ENCODE measurements at regions not wholly inside any gene's neighbourhood (a gene's known extent, or its start where the extent isn't known, plus 50 kb on each side); places are given as distances from the start of the nearest gene placed in this dataset.

DNA sequence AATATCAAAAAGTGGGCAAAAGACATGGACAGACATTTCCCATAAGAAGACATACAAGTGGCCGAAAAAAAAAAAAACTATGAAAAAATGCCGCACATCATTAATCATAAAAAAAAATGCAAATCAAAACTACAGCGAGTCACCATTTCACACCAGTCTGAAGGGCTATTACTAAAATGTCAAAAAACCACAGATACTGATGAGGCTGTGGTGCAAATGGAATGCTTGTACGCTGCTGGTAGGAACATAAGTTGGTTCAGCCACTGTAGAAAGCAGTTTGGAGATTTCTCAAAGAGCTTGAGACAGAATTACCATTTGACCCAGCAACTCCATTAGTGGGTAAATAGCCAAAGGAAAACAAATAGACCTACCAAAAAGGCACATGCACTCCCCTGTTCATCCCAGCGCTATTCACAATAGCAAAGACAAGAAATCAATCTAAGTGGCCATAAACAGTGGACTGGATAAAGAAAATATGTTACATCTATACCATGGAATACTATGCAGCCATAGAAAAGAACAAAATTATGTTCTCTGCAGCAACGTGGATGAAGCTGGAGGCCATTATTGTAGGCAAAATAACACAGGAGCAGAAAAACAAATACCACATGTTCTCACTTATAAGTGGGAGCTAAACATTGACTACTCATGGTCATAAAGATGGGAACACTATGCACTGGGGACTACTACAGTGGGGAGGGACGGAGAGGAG lies 110.6 kb upstream of the BOD1 start:
- Mint-ChIP-seq H3K4me3 (no peak overlapping the region), H3K27me3 (ENCODE audit: low read depth) (no peaks in the 10 kb centered on the region), H3K36me3 (peaks cover 13% of the 10 kb centered on the region), H3K9me3 (peaks cover 15% of the 10 kb centered on the region), H3K4me1 (peaks cover 30% of the 10 kb centered on the region), H3K27ac (no peak overlapping the region)
- TF ChIP-seq CBFB (CRISPR knock-in tag; IDR thresholded peaks at IDR 0.05; ENCODE audit: low read depth) (no peak), RELA (CRISPR knock-in tag; IDR thresholded peaks at IDR 0.05; ENCODE audit: borderline replicate concordance) (no peak), ZNF219 (CRISPR knock-in tag; IDR thresholded peaks at IDR 0.05; ENCODE audit: borderline replicate concordance) (no peak)
- no peak for ATAC-seq
- CTCF ChIA-PET: interaction anchor here (0.7 to 1.5 kb wide), 3 partner anchors 19 to 145 kb away, joined by 4 to 5 read pairs (median 4); no protein-coding TSS in a partner anchor
- POLR2A ChIA-PET: no interaction called here
- no peak for DNase-seq (ENCODE audit: low spot score)

DNA sequence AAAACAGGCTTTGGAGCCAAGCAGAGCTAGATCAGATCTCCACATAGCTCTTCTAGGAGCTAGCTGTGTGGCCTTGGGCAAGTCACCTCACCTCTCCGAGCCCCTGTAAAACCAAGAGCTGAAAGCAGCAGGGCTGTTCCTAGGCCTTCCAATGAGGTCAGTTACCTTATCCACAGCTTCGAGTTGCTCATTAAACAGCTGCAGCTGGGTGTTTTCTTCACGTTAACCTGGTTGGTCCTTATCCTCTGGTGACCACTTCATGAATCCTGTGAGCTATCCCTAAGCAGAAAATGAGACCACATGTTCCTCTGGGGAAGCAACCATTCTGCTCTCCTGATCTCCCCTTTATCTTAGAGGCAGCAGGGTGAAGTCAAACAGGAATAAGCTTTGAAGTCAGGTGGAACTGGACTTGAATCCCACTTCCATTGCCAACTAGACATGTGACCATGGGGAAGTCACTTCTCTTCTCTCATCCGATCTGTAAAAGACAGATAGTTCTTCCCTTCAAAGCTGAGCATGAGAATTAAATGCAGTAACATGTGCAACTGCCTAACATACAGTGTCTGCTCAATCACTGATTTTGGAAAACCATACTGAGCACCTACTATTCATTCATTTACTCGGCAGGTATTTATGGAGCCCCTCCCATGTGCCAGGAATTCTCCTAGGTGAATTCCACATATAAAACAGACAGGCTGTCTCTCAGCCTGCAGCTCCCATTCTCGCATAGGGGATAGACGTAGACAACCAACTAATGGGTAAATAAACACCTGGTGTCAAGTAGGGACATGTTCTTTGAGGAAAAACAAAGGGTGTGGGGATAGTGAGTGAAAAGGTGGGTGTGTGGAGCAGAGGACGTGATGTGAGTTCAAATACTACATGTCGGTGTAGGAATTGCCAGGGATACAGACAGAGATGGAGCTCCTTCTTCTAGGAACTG lies 111.7 kb upstream of the BOD1 start:
- Mint-ChIP-seq H3K27ac (no peak overlapping the region; the same call in 1 of the 2 replicates), H3K4me1 (peaks cover 28% of the 10 kb centered on the region), H3K4me3 (no peak overlapping the region), H3K36me3 (peaks cover 13% of the 10 kb centered on the region), H3K27me3 (ENCODE audit: low read depth) (no peaks in the 10 kb centered on the region), H3K9me3 (peaks cover 15% of the 10 kb centered on the region)
- TF ChIP-seq SP1 (CRISPR knock-in tag; conservative IDR thresholded peaks at IDR 0.05) (no peak), JUN (CRISPR knock-in tag; IDR thresholded peaks at IDR 0.05) (no peak), ATF1 (CRISPR knock-in tag; IDR thresholded peaks at IDR 0.05) (no peak)
- TF ChIP-seq, protein P1, sequence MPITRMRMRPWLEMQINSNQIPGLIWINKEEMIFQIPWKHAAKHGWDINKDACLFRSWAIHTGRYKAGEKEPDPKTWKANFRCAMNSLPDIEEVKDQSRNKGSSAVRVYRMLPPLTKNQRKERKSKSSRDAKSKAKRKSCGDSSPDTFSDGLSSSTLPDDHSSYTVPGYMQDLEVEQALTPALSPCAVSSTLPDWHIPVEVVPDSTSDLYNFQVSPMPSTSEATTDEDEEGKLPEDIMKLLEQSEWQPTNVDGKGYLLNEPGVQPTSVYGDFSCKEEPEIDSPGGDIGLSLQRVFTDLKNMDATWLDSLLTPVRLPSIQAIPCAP (CRISPR knock-in tag; IDR thresholded peaks at IDR 0.05): no peak
- TF ChIP-seq, protein P2, sequence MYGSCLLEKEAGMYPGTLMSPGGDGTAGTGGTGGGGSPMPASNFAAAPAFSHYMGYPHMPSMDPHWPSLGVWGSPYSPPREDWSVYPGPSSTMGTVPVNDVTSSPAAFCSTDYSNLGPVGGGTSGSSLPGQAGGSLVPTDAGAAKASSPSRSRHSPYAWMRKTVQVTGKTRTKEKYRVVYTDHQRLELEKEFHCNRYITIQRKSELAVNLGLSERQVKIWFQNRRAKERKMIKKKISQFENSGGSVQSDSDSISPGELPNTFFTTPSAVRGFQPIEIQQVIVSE (CRISPR knock-in tag; IDR thresholded peaks at IDR 0.05; ENCODE audit: borderline replicate concordance): no peak
- TF ChIP-seq, protein P3, sequence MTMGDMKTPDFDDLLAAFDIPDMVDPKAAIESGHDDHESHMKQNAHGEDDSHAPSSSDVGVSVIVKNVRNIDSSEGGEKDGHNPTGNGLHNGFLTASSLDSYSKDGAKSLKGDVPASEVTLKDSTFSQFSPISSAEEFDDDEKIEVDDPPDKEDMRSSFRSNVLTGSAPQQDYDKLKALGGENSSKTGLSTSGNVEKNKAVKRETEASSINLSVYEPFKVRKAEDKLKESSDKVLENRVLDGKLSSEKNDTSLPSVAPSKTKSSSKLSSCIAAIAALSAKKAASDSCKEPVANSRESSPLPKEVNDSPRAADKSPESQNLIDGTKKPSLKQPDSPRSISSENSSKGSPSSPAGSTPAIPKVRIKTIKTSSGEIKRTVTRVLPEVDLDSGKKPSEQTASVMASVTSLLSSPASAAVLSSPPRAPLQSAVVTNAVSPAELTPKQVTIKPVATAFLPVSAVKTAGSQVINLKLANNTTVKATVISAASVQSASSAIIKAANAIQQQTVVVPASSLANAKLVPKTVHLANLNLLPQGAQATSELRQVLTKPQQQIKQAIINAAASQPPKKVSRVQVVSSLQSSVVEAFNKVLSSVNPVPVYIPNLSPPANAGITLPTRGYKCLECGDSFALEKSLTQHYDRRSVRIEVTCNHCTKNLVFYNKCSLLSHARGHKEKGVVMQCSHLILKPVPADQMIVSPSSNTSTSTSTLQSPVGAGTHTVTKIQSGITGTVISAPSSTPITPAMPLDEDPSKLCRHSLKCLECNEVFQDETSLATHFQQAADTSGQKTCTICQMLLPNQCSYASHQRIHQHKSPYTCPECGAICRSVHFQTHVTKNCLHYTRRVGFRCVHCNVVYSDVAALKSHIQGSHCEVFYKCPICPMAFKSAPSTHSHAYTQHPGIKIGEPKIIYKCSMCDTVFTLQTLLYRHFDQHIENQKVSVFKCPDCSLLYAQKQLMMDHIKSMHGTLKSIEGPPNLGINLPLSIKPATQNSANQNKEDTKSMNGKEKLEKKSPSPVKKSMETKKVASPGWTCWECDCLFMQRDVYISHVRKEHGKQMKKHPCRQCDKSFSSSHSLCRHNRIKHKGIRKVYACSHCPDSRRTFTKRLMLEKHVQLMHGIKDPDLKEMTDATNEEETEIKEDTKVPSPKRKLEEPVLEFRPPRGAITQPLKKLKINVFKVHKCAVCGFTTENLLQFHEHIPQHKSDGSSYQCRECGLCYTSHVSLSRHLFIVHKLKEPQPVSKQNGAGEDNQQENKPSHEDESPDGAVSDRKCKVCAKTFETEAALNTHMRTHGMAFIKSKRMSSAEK (CRISPR knock-in tag; IDR thresholded peaks at IDR 0.05; ENCODE audit: borderline replicate concordance): no peak
- ChIA-PET POLR2A (no interaction called here), CTCF (interaction anchor here (1.0 to 1.5 kb wide), 5 partner anchors 38 to 245 kb away, joined by 3 to 5 read pairs (median 4); no protein-coding TSS in a partner anchor)
- ATAC-seq: no peak; the same call in 1 of the 2 replicates
- DNase-seq (ENCODE audit: low spot score): no peak

DNA sequence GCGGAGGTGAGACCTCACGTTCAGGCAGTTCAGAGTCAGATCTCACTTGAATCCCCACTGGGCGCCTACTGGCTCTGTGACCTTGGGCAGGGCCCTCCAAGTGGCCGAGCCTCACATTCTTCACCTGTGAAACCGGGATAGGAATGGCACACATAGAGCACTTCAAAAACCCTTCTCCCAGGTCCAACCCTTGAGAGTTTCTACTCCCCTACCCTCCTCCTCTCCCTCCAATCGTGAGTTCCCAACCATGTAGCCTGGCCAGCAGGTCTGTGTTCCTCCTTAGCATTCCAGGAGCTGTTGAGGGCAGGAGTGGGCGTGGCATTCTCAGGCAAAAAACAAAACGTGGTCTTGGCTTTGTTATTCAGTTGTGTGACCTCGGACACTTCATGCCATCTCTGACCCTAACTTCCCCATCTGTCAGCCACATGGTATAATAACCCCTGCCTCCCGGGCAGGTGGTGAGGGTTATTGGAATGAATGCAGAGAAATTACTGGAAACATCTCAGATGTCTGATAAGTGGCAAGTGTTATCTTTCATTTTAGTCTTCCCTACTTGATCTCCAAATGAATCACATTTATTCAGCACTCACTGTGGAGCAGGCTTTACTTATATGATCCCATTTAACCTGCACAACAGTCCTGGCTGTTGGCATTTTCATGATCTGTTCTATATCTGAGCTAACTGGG lies 112.8 kb upstream of the BOD1 start:
- ChIA-PET CTCF (interaction anchor here (0.8 to 1.0 kb wide), 2 partner anchors 8 to 196 kb away, joined by 3 to 4 read pairs; no protein-coding TSS in a partner anchor), POLR2A (no interaction called here)

More for the DNA sequence above, 112.8 kb upstream of the BOD1 start:
- ATAC-seq: peak; percentile 56
- Mint-ChIP-seq H3K27ac (no peak overlapping the region), H3K9me3 (peaks cover 15% of the 10 kb centered on the region), H3K27me3 (ENCODE audit: low read depth) (no peaks in the 10 kb centered on the region), H3K36me3 (peaks cover 13% of the 10 kb centered on the region), H3K4me3 (no peak overlapping the region), H3K4me1 (peaks cover 27% of the 10 kb centered on the region)
- DNase-seq (ENCODE audit: low spot score): peak; percentile 32
- TF ChIP-seq OVOL2 (CRISPR knock-in tag; IDR thresholded peaks at IDR 0.05; ENCODE audit: borderline replicate concordance) (no peak), ZNF317 (CRISPR knock-in tag; IDR thresholded peaks at IDR 0.05; ENCODE audit: borderline replicate concordance, low read depth) (peak; percentile 91)
- TF ChIP-seq, protein P4, sequence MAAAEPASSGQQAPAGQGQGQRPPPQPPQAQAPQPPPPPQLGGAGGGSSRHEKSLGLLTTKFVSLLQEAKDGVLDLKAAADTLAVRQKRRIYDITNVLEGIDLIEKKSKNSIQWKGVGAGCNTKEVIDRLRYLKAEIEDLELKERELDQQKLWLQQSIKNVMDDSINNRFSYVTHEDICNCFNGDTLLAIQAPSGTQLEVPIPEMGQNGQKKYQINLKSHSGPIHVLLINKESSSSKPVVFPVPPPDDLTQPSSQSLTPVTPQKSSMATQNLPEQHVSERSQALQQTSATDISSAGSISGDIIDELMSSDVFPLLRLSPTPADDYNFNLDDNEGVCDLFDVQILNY (CRISPR knock-in tag; IDR thresholded peaks at IDR 0.05): no peak

Data from WTC11 (cell line).